OCI-LY3 (cell line): ENCODE measurements at regions not wholly inside any gene's neighbourhood (a gene's known extent, or its start where the extent isn't known, plus 50 kb on each side); places are given as distances from the start of the nearest gene placed in this dataset.

Experiments
- EZH2phosphoT487 ChIP-seq: fragments of 200-600 bp; shearing (Covaris generic); IDR thresholded peaks from 2 replicates; pipeline ENCODE4 v1.6.1; 2018; ENCODE audit warnings: antibody characterized with exemption, mixed run types, low read depth
- TF ChIP-seq, protein P1 (sequence below): fragments of 200-600, 300-600 bp; sonication (generic); IDR thresholded peaks from 2 replicates; pipeline ENCODE4 v1.5.1; 2014; ENCODE audit warnings: antibody characterized with exemption, low read length, low read depth

DNA sequence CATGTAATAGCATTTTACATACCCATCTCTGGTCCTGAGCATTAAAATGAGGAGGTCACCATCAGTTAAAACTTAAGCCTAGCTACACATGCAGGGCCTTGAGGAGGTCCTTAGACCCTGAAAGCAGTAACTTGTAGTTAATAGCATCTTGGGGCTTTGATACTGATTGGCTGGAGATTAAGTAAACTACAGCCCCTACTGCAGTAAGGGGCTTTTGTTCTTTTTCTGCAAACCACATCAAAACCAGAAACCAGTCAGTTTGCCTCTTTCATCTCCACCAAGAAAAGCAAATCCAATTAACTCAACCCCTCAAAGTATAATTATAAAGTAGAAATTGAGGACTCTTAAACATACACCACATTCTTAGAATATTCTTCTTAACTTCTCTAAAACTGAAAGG, 622.7 kb downstream of the ZPLD1 start:
- TF ChIP-seq, protein P1, sequence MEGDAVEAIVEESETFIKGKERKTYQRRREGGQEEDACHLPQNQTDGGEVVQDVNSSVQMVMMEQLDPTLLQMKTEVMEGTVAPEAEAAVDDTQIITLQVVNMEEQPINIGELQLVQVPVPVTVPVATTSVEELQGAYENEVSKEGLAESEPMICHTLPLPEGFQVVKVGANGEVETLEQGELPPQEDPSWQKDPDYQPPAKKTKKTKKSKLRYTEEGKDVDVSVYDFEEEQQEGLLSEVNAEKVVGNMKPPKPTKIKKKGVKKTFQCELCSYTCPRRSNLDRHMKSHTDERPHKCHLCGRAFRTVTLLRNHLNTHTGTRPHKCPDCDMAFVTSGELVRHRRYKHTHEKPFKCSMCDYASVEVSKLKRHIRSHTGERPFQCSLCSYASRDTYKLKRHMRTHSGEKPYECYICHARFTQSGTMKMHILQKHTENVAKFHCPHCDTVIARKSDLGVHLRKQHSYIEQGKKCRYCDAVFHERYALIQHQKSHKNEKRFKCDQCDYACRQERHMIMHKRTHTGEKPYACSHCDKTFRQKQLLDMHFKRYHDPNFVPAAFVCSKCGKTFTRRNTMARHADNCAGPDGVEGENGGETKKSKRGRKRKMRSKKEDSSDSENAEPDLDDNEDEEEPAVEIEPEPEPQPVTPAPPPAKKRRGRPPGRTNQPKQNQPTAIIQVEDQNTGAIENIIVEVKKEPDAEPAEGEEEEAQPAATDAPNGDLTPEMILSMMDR: no peak
- no peak for TF ChIP-seq EZH2phosphoT487
